ENCODE measurements at regions not wholly inside any gene's neighbourhood (a gene's known extent, or its start where the extent isn't known, plus 50 kb on each side); places are given as distances from the start of the nearest gene placed in this dataset.

DNA sequence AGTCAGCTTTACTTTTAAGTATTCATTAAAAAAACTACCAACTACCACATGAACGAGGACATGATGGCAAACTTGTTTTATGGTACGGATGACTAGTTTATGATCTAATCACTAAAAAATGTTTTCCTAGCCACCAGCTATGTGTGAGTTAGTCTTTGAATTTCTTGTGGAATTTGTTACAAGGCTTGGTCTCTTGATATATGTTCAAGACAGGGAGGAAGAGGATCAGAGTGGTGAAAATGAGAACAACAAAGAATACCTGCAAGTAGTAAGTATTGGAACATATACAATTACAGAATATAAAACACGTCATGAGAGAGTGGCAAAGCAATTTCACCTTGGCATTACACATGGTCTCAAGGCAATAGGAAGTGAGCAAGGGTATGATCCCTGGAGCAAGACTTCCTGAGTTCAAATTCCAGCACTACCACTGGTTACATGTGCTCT is 548.6 kb upstream of the TLE4 start:
- TF ChIP-seq CTCF (IDR thresholded peaks at IDR 0.05; ENCODE audit: extremely low read depth in 1 of 2, insufficient read depth in 1 of 2, low read depth in 1 of 2, low read length in 2 of 2) (no peak), POLR2A (IDR thresholded peaks at IDR 0.05; ENCODE audit: low read depth, low read length) (no peak), POLR2AphosphoS5 (IDR thresholded peaks at IDR 0.05; ENCODE audit: insufficient read depth, low read depth, low read length) (no peak), EZH2 (IDR thresholded peaks at IDR 0.05; ENCODE audit: borderline replicate concordance, low read depth, low read length, severe bottlenecking) (no peak), JUN (IDR thresholded peaks at IDR 0.05; ENCODE audit: borderline replicate concordance, insufficient read depth, insufficient read length, low read depth) (peak; percentile 77)
